HEK293 (cell line): ENCODE measurements at regions not wholly inside any gene's neighbourhood (a gene's known extent, or its start where the extent isn't known, plus 50 kb on each side); places are given as distances from the start of the nearest gene placed in this dataset.

Experiments used
- CTCF ChIA-PET: fragments of 350-600 bp; formaldehyde crosslinking; extraction: SDS; loops from one replicate; lab custom pipeline; 2021; ENCODE audit warnings: antibody characterized with exemption; lab: Yijun Ruan, JAX
- POLR2A ChIA-PET: fragments of 300-600 bp; formaldehyde crosslinking; extraction: SDS; loops from one replicate; lab custom pipeline; 2020; ENCODE audit warnings: antibody characterized with exemption, inconsistent platforms; lab: Yijun Ruan, JAX
- H3K27ac ChIP-seq: fragments of 200-500 bp; sonication (Bioruptor generic); 2 replicates; pipeline ENCODE4 v1.5.1; 2014; ENCODE audit warnings: low read depth, low read length, control low read depth, inconsistent platforms; ENCODE audit errors: extremely low read depth
- H3K36me3 ChIP-seq, 2 experiments: fragments of 200-500 bp in 1 of 2; sonication (Bioruptor generic) in 1 of 2; 1 replicate in 1 of 2; 2 replicates in 1 of 2; pipeline ENCODE4 v1.5.1; 2014 to 2017; ENCODE audit warnings: inconsistent platforms in 2 of 2, low read length in 2 of 2; ENCODE audit not compliant: control insufficient read depth in 2 of 2, insufficient read depth in 1 of 2
- H3K4me1 ChIP-seq: fragments of 200-500 bp; sonication (Bioruptor generic); 2 replicates; pipeline ENCODE4 v1.5.1; 2014; ENCODE audit warnings: mild to moderate bottlenecking, low read length, inconsistent platforms; ENCODE audit not compliant: control insufficient read depth, insufficient read depth
- H3K4me3 ChIP-seq: 2 replicates; pipeline ENCODE4 v1.5.1; 2011; ENCODE audit warnings: low read depth, mild to moderate bottlenecking, control low read depth, low read length, moderate library complexity
- H3K9me3 ChIP-seq: fragments of 200-500 bp; sonication (Bioruptor generic); 2 replicates; pipeline ENCODE4 v1.5.1; 2014; ENCODE audit warnings: low read depth, low read length, inconsistent platforms; ENCODE audit not compliant: control insufficient read depth, insufficient read depth
- BCL11A ChIP-seq: fragments of 450-650 bp; formaldehyde crosslinking; IDR thresholded peaks from 2 replicates; pipeline ENCODE4 v1.5.1; 2016; ENCODE audit warnings: low read depth, missing biosample characterization, missing genetic modification characterization
- SP3 ChIP-seq: fragments of 450-650 bp; formaldehyde crosslinking; IDR thresholded peaks from 2 replicates; pipeline ENCODE4 v1.5.1; 2016; ENCODE audit warnings: missing biosample characterization, missing genetic modification characterization
- ZFP37 ChIP-seq: fragments of 450-650 bp; formaldehyde crosslinking; IDR thresholded peaks from 2 replicates; pipeline ENCODE4 v1.5.1; 2016; ENCODE audit warnings: missing biosample characterization, missing genetic modification characterization
- ZNF138 ChIP-seq: fragments of 450-650 bp; formaldehyde crosslinking; IDR thresholded peaks from 2 replicates; pipeline ENCODE4 v1.5.1; 2016; ENCODE audit warnings: missing biosample characterization, missing genetic modification characterization, borderline replicate concordance
- ZNF140 ChIP-seq: fragments of 450-650 bp; formaldehyde crosslinking; IDR thresholded peaks from 2 replicates; pipeline ENCODE4 v1.5.1; 2016; ENCODE audit warnings: missing biosample characterization, missing genetic modification characterization
- ZNF239 ChIP-seq: fragments of 450-650 bp; formaldehyde crosslinking; IDR thresholded peaks from 2 replicates; pipeline ENCODE4 v1.5.1; 2016; ENCODE audit warnings: missing biosample characterization, missing genetic modification characterization
- ZNF366 ChIP-seq: fragments of 450-650 bp; formaldehyde crosslinking; conservative IDR thresholded peaks from 2 replicates; pipeline ENCODE4 v1.5.1; 2016; ENCODE audit warnings: missing biosample characterization, missing genetic modification characterization
- ZNF48 ChIP-seq: fragments of 450-650 bp; formaldehyde crosslinking; IDR thresholded peaks from 2 replicates; pipeline ENCODE4 v1.5.1; 2016; ENCODE audit warnings: missing biosample characterization, missing genetic modification characterization
- ZNF561 ChIP-seq: fragments of 450-650 bp; IDR thresholded peaks from 2 replicates; pipeline ENCODE4 v1.5.1; 2018; ENCODE audit warnings: missing biosample characterization, missing genetic modification characterization, borderline replicate concordance
- ZNF596 ChIP-seq: fragments of 450-650 bp; IDR thresholded peaks from 2 replicates; pipeline ENCODE4 v1.5.0; 2018; ENCODE audit warnings: missing biosample characterization, mild to moderate bottlenecking, missing genetic modification characterization, moderate library complexity
- ZNF704 ChIP-seq: fragments of 450-650 bp; formaldehyde crosslinking; IDR thresholded peaks from 2 replicates; pipeline ENCODE4 v1.5.1; 2016; ENCODE audit warnings: missing biosample characterization, missing genetic modification characterization
- ZNF777 ChIP-seq: fragments of 450-650 bp; formaldehyde crosslinking; IDR thresholded peaks from 2 replicates; pipeline ENCODE4 v1.5.1; 2017; ENCODE audit warnings: missing biosample characterization, missing genetic modification characterization, borderline replicate concordance
- ZNF785 ChIP-seq: fragments of 450-650 bp; formaldehyde crosslinking; IDR thresholded peaks from 2 replicates; pipeline ENCODE4 v1.5.1; 2016; ENCODE audit warnings: missing biosample characterization, missing genetic modification characterization
- ZSCAN5A ChIP-seq: fragments of 450-650 bp; formaldehyde crosslinking; IDR thresholded peaks from 2 replicates; pipeline ENCODE4 v1.5.1; 2016; ENCODE audit warnings: missing biosample characterization, missing genetic modification characterization
- TF ChIP-seq, protein P1 (sequence below): fragments of 450-650 bp; formaldehyde crosslinking; IDR thresholded peaks from 2 replicates; pipeline ENCODE4 v1.5.1; 2017; ENCODE audit warnings: missing biosample characterization, mild to moderate bottlenecking, missing genetic modification characterization, moderate library complexity
- TF ChIP-seq, protein P2 (sequence below): fragments of 450-650 bp; formaldehyde crosslinking; IDR thresholded peaks from 2 replicates; pipeline ENCODE4 v1.5.1; 2016; ENCODE audit warnings: missing biosample characterization, missing genetic modification characterization
- TF ChIP-seq, protein P3 (sequence below): fragments of 450-650 bp; formaldehyde crosslinking; conservative IDR thresholded peaks from 2 replicates; pipeline ENCODE4 v1.5.1; 2016; ENCODE audit warnings: low read depth, missing biosample characterization, missing genetic modification characterization
- TF ChIP-seq, protein P4 (sequence below): fragments of 450-650 bp; formaldehyde crosslinking; IDR thresholded peaks from 2 replicates; pipeline ENCODE4 v1.5.1; 2016; ENCODE audit warnings: missing biosample characterization, missing genetic modification characterization
- TF ChIP-seq, protein P5 (sequence below): fragments of 450-650 bp; formaldehyde crosslinking; IDR thresholded peaks from 2 replicates; pipeline ENCODE4 v1.5.1; 2017; ENCODE audit warnings: missing biosample characterization, missing genetic modification characterization

GRCh38 chr4:111510535-111510934 lies 634.7 kb upstream of the FAM241A start (continued):
- TF ChIP-seq, protein P1, sequence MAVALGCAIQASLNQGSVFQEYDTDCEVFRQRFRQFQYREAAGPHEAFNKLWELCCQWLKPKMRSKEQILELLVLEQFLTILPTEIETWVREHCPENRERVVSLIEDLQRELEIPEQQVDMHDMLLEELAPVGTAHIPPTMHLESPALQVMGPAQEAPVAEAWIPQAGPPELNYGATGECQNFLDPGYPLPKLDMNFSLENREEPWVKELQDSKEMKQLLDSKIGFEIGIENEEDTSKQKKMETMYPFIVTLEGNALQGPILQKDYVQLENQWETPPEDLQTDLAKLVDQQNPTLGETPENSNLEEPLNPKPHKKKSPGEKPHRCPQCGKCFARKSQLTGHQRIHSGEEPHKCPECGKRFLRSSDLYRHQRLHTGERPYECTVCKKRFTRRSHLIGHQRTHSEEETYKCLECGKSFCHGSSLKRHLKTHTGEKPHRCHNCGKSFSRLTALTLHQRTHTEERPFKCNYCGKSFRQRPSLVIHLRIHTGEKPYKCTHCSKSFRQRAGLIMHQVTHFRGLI (tag by site-specific recombination): no peak
- TF ChIP-seq, protein P2, sequence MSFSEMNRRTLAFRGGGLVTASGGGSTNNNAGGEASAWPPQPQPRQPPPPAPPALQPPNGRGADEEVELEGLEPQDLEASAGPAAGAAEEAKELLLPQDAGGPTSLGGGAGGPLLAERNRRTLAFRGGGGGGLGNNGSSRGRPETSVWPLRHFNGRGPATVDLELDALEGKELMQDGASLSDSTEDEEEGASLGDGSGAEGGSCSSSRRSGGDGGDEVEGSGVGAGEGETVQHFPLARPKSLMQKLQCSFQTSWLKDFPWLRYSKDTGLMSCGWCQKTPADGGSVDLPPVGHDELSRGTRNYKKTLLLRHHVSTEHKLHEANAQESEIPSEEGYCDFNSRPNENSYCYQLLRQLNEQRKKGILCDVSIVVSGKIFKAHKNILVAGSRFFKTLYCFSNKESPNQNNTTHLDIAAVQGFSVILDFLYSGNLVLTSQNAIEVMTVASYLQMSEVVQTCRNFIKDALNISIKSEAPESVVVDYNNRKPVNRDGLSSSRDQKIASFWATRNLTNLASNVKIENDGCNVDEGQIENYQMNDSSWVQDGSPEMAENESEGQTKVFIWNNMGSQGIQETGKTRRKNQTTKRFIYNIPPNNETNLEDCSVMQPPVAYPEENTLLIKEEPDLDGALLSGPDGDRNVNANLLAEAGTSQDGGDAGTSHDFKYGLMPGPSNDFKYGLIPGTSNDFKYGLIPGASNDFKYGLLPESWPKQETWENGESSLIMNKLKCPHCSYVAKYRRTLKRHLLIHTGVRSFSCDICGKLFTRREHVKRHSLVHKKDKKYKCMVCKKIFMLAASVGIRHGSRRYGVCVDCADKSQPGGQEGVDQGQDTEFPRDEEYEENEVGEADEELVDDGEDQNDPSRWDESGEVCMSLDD: no peak
- TF ChIP-seq, all 188 proteins: peak for 0

- Histone ChIP-seq H3K4me1 (no peaks in the 10 kb centered on the region), H3K4me3 (no peak overlapping the region), H3K27ac (no peak overlapping the region), H3K9me3 (no peaks in the 10 kb centered on the region), H3K36me3 (no peaks in the 10 kb centered on the region)
- ChIA-PET CTCF (no interaction called here), POLR2A (no interaction called here)
- no peak for TF ChIP-seq BCL11A (tag by site-specific recombination)
- TF ChIP-seq, protein P3, sequence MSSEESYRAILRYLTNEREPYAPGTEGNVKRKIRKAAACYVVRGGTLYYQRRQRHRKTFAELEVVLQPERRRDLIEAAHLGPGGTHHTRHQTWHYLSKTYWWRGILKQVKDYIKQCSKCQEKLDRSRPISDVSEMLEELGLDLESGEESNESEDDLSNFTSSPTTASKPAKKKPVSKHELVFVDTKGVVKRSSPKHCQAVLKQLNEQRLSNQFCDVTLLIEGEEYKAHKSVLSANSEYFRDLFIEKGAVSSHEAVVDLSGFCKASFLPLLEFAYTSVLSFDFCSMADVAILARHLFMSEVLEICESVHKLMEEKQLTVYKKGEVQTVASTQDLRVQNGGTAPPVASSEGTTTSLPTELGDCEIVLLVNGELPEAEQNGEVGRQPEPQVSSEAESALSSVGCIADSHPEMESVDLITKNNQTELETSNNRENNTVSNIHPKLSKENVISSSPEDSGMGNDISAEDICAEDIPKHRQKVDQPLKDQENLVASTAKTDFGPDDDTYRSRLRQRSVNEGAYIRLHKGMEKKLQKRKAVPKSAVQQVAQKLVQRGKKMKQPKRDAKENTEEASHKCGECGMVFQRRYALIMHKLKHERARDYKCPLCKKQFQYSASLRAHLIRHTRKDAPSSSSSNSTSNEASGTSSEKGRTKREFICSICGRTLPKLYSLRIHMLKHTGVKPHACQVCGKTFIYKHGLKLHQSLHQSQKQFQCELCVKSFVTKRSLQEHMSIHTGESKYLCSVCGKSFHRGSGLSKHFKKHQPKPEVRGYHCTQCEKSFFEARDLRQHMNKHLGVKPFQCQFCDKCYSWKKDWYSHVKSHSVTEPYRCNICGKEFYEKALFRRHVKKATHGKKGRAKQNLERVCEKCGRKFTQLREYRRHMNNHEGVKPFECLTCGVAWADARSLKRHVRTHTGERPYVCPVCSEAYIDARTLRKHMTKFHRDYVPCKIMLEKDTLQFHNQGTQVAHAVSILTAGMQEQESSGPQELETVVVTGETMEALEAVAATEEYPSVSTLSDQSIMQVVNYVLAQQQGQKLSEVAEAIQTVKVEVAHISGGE: no peak
- TF ChIP-seq ZFP37 (tag by site-specific recombination): no peak
- no peak for TF ChIP-seq ZSCAN5A
- TF ChIP-seq ZNF48 (tag by site-specific recombination): no peak
- TF ChIP-seq ZNF777 (tag by site-specific recombination): no peak
- no peak for TF ChIP-seq ZNF561
- TF ChIP-seq ZNF138 (tag by site-specific recombination): no peak
- TF ChIP-seq ZNF239 (tag by site-specific recombination): no peak
- TF ChIP-seq, protein P4, sequence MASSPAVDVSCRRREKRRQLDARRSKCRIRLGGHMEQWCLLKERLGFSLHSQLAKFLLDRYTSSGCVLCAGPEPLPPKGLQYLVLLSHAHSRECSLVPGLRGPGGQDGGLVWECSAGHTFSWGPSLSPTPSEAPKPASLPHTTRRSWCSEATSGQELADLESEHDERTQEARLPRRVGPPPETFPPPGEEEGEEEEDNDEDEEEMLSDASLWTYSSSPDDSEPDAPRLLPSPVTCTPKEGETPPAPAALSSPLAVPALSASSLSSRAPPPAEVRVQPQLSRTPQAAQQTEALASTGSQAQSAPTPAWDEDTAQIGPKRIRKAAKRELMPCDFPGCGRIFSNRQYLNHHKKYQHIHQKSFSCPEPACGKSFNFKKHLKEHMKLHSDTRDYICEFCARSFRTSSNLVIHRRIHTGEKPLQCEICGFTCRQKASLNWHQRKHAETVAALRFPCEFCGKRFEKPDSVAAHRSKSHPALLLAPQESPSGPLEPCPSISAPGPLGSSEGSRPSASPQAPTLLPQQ (tag by site-specific recombination): no peak
- no peak for TF ChIP-seq SP3 (tag by site-specific recombination)
- no peak for TF ChIP-seq ZNF785
- TF ChIP-seq, protein P5, sequence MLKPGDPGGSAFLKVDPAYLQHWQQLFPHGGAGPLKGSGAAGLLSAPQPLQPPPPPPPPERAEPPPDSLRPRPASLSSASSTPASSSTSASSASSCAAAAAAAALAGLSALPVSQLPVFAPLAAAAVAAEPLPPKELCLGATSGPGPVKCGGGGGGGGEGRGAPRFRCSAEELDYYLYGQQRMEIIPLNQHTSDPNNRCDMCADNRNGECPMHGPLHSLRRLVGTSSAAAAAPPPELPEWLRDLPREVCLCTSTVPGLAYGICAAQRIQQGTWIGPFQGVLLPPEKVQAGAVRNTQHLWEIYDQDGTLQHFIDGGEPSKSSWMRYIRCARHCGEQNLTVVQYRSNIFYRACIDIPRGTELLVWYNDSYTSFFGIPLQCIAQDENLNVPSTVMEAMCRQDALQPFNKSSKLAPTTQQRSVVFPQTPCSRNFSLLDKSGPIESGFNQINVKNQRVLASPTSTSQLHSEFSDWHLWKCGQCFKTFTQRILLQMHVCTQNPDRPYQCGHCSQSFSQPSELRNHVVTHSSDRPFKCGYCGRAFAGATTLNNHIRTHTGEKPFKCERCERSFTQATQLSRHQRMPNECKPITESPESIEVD: no peak
- TF ChIP-seq ZNF366 (tag by site-specific recombination): no peak
- no peak for TF ChIP-seq ZNF140
- TF ChIP-seq ZNF596 (tag by site-specific recombination): no peak
- no peak for TF ChIP-seq ZNF704
These were observed 633.0 kb upstream of the FAM241A start for GRCh38 chr4:111512081-111512783.
